ENCODE measurements at regions not wholly inside any gene's neighbourhood (a gene's known extent, or its start where the extent isn't known, plus 50 kb on each side); places are given as distances from the start of the nearest gene placed in this dataset.

DNA sequence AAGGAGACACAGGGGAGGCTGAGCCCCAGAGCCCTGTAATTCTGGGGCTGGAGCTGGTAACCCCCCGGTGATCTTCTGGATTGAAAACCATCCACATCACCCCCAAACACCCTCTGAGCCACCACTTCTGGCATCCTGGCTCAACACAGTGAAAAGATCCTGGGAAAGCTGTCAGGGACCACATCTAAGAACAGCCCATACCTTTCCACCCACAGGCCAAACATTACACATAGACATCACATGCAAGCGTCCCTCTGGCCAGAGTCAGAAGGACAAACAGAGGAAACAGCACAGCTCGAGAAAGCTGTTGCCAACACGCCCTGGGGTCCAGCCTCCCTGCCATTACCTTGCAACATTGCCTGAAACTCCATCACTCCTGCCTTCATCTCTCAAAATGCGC, 469.5 kb downstream of the SOX6 start:
- TF ChIP-seq POLR2A (IDR thresholded peaks at IDR 0.05; ENCODE audit: low read depth, low read length) = no peak
- FAIRE-seq = no peak
- no peak for DNase-seq (ENCODE audit: insufficient read length, low spot score)

DNA sequence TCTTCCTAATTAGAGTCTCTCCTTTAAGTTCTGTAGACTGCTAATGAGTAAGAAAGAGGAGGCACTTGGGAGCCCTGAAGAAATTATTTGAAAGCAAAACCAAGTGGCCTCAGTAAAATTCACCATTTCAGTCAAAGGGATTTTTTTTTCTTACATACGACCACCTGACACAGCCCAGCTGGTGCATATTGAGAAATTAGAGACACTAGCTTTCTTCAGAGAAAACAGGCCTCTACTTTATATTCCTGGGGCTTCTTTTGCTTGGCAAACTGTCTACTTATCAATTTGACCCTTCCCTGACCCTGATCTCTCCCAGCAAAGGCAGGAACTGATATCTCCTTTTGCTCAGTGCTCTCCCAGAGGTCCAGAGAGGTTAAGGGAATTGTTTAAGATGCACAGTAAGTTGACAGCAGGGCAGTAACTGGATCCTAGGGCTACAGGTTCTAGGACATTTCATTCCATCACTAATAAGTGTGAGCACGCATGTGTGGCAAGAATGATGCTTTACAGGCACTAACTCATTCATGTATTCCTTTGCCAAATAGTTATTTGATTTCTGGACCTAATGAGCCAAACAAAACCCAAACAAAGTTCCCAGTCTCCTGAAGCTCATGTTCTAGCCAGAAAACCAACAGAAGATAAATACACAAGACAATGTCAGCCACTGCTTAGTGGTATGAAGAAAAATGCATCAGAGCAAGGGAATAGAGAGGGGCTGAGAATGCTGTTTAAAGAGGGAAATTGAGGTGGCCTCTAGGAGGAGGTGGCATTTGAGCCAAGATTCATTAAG, 467.6 kb downstream of the SOX6 start:
- DNase-seq (ENCODE audit: insufficient read length, low spot score) (no peak), FAIRE-seq (no peak)
- TF ChIP-seq POLR2A (IDR thresholded peaks at IDR 0.05; ENCODE audit: low read depth, low read length) = no peak

DNA sequence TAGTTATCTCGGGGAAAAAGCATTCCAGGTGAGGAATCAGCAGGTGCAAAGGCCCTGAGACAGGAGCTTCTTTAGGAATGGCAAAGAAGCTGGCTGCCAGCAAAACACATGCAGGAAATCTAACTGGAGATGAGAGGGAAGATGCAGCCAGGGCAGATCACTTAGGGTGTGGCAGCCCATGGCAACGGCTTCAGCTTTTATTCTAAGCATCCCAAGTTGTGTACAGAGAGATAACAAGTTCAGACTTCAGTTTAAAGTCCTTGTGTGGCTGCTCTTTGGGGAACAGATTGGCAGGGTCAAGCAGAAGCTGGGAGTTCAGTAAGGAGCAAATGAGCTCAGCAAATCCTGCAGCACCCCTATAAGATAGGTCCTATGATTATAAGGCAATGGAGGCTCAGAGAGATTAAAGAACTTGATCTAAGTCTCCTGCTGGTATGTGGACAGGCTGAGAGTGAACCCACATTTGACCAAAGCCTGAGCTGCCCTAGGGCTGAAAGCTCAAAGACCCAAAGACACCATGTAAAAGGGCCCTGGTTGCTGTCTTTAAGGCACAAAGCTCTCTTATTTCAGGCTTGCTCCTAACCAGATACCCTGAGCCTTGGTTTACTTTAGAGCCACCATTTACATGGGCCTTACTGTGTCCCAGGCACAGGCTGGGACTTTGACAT, 466.8 kb downstream of the SOX6 start:
- no peak for TF ChIP-seq POLR2A (IDR thresholded peaks at IDR 0.05; ENCODE audit: low read depth, low read length)
- DNase-seq (ENCODE audit: insufficient read length, low spot score) (no peak), FAIRE-seq (no peak)

DNA sequence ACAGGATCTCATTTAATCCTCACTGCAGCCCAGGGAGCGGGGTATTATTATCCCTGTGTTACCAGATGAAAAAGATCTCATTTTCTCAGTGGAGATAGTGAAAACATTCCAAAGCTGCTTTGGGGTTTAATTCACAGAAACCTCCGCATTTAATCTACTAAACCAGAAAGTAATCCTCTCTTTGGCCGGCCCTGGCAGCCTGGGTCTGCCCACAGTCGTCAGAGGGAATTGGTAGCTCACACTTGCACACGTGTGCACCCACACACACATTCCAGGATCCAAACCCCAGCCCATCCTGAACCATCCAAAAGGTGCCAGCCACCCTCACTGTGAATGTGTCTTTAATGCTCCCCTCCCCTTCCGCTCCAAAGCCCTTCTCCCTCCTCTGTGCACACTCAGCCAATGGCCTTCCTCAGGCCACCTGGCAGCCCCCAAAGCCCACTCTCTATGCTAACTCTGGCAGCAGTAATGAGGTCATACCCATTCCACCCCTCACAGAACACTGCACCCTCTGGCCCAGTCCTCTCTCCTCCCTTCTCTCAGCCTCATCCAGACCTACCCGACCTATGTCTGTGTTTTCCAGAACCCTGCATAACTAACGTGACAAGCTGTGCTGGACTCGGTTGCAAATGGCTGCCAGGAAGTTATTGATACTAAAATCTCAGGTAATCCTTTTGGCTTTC, 466.2 kb downstream of the SOX6 start:
- DNase-seq (ENCODE audit: insufficient read length, low spot score) (no peak), FAIRE-seq (no peak)
- TF ChIP-seq POLR2A (IDR thresholded peaks at IDR 0.05; ENCODE audit: low read depth, low read length) = no peak

DNA sequence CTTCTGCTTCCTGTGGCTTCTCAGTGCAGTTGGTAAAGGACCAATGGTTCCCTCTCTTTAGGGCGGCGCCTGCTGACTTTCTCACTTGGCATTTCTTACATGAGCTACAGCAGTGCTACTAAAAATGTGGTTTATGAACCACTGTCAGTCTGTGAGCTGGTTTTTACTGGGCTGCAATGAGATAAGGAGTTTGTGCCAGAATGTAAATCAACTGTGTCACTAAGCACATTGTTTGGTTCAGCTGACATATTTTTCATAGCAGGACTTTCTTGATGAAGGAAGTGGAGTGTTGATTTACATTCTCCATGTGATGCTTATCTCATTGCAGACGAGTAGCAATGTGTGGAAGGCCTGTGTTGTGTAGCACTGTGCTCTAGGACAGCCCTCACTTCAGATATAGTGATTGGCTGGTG, 463.3 kb downstream of the SOX6 start:
- DNase-seq (ENCODE audit: insufficient read length, low spot score) (no peak), FAIRE-seq (no peak)
- TF ChIP-seq POLR2A (IDR thresholded peaks at IDR 0.05; ENCODE audit: low read depth, low read length) = no peak

DNA sequence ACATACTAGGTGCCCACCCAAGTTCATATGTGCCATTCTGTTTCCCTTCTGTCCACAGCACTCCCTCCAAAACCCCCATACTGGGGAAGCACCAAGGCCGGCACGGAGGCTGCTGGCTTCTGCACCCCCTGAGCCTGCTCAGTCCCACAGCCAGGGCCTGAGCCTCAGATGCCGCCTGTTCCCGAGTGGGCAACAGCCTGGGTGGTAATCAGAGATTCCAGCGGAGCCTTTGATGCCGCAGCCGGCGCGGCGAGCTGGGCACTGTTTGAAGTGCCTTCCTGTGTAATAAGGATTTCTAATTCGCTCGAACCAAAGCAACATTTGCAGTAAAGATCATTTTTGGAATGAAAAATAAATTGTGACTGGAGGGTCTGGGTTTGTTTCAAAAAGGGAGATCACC, 460.3 kb downstream of the SOX6 start:
- no peak for FAIRE-seq
- no peak for TF ChIP-seq POLR2A (IDR thresholded peaks at IDR 0.05; ENCODE audit: low read depth, low read length)
- DNase-seq (ENCODE audit: insufficient read length, low spot score) = no peak

DNA sequence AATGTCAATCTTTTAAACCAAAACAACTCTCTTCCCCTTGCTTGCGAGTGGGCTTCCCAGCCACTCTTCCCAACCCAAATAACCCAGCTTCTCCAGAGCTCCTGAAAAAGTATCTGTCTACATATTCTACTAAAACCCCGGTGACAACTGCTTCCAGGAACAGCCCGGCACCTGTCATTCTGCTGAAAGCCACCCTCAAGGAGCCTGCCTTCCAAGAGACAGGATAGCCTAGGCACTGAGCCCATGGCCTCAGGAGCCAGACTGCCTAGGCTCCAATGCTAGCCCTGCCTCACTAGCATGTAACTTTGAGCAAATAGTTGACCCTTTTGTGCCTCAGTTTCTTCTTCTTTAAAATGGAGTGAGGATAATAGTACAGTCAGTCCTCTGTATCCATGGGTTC, 459.8 kb downstream of the SOX6 start:
- FAIRE-seq (no peak), DNase-seq (ENCODE audit: insufficient read length, low spot score) (no peak)
- no peak for TF ChIP-seq POLR2A (IDR thresholded peaks at IDR 0.05; ENCODE audit: low read depth, low read length)

DNA sequence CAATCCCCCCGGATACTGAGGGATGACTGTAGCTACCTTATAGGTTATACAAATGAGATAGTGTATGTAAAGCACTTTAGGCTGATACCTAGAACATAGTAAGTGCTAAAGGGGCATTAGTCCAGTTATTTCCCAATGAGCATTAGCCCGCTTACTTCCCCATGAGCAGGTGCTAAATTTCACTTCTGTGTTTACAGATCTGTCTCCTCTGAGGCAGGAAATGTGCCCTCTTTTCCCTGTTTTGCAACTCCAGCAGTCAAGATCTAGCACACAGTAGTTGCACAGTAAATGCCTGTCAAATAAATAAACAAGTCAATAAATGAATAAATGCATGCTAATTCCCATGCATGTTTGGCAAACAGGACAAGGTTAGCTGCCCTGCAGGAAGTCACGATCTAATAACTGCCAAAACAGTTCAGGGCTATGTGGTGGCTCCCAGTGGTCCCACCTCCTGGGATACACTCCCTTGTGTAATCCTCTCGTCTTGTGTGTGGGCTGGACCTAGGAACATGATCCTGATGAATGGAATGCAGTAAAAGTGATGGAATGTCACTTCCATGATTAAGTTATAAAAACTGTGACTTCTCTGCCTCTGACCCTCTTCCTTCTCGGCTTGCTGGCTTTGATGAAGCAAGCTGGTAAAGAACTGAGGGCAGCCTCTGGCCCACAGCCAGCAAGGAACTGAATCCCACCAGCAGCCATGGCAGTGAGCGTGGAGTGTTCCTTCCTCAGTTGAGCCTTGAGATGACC, 459.0 kb downstream of the SOX6 start:
- DNase-seq (ENCODE audit: insufficient read length, low spot score) = no peak
- no peak for TF ChIP-seq POLR2A (IDR thresholded peaks at IDR 0.05; ENCODE audit: low read depth, low read length)
- no peak for FAIRE-seq

DNA sequence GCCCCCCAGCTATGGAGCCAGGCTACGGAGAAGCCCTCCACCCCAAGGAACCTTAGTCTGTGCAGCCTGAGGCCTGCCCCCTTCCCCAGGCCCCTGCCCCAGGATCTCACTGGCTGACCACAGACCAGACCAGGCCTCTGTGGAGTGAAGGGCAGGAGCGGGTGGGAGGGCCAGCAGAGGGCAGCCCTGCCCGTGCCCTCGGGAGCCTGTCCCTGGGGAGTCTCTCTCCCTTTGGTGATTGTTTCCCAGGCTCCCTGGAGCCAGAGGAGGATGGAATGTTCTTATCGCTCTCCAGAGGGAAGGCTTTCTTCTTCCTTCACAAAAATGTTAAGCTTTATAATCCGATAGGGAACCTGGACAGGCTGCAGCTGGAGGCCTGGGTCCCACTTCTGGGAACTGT, 455.3 kb downstream of the SOX6 start:
- TF ChIP-seq POLR2A (IDR thresholded peaks at IDR 0.05; ENCODE audit: low read depth, low read length) = no peak
- DNase-seq (ENCODE audit: insufficient read length, low spot score) (no peak), FAIRE-seq (no peak)

DNA sequence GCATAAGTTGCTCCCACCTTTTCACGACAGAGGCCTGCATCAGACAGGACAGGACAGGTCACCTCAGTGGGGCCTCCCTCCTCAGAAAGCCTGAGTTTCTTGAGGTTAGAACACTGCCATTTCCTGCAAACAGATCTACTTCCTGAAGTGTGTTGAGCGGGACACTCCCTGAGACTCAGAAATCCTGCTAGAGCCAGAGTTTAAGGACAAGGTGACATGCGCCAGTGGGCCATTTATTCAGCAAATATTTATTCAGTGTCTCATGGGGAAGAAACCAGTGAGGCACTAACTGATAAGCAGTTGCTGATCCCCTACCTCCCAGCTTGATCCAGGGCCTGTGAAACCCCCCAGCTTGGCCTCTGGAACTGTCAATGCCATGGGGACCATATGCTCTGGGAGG, 454.6 kb downstream of the SOX6 start:
- no peak for FAIRE-seq

DNA sequence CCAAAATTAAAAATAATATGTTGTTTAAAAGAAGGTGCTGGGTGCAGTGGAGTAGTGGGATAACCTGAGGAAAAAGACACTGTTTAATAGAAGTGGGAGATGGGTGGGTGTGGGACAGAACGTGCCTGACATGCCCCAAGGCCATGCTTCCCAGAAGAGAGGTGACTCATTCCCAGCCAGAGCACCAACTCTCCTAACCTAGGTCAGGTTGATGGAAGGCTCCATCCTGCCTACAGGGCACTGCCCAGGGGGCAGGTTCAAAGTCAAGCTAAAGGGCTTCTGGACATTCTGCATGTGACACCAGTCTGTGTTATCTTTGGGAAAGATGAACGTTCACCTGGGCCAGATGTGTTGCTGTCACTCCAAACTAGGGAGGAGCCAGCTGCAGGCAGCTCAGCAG, 453.1 kb downstream of the SOX6 start:
- FAIRE-seq = no peak
- no peak for DNase-seq (ENCODE audit: insufficient read length, low spot score)
- no peak for TF ChIP-seq POLR2A (IDR thresholded peaks at IDR 0.05; ENCODE audit: low read depth, low read length)

More for the DNA sequence above, 454.6 kb downstream of the SOX6 start:
- no peak for TF ChIP-seq POLR2A (IDR thresholded peaks at IDR 0.05; ENCODE audit: low read depth, low read length)
- no peak for DNase-seq (ENCODE audit: insufficient read length, low spot score)

DNA sequence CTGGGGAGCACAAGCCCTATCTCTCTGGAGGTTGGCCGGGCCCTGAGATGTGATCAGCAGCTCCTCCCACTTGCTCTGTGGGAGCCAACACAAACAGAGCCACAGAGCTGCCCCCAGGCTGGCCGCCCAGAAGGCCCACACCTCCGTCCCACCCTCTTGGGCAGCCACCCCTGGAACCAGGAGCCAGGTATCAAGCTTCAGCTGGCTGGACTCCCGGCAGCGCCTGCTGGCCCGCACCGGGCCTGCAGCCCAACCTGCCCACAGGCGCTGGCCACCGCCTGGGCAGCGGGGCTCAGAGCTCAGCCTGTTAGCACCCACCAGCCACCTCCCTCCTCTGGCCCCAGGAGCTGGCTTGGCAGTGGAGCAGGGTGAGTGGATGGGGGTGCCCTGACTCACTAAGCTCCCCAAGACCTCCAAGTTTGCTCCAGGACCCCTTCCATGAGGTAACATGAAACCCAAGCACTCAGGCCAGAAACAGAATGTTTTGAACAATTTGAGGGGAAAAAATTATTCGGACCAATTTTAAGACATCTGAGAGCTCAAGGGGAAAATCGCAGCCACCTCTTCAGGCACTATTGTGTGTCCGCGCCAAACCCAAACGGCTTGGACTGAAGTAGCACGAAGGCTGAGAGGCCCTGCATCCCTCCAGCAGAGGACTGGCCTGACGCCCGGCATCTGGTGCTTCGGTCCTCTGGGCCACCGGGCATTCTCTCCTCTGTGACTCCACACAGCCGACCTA, 450.8 kb downstream of the SOX6 start:
- DNase-seq (ENCODE audit: insufficient read length, low spot score) (no peak), FAIRE-seq (no peak)
- no peak for TF ChIP-seq POLR2A (IDR thresholded peaks at IDR 0.05; ENCODE audit: low read depth, low read length)

DNA sequence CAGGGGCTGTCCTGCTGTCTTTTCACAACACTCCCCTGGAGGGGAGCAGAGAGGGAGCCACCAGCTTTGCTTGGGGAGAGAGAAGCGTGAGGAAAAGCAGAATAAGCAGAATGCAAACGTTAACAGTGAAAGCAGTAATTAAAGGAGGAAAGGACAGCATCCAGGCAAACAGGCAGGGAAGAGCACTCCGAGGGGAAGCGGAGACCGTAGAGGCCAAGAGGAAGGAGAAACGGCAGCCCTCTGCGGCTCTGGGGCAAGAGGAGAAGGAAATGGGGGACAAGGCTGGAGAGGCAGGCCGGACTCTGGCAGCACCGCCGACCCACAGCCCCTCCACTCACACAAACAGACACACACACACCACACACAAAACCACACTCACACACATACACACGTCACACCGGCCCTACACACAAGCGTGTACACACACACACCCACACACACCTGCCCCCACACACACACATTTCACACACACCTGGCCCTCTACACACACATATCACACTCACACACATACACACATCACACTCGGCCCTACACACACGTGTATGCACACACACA, 449.8 kb downstream of the SOX6 start:
- FAIRE-seq = no peak

More for the DNA sequence above, 449.8 kb downstream of the SOX6 start:
- no peak for TF ChIP-seq POLR2A (IDR thresholded peaks at IDR 0.05; ENCODE audit: low read depth, low read length)
- DNase-seq (ENCODE audit: insufficient read length, low spot score) = no peak

Data from H54 (cell line).